Stimulated activated naive B cell treated with anti-CD40 and anti-IgM and Interleukin-4, amounts not matched to agents 10 μg/mL and 1 μg/mL and 100 μg/mL, for 72 hours (primary cell): ENCODE measurements at regions not wholly inside any gene's neighbourhood (a gene's known extent, or its start where the extent isn't known, plus 50 kb on each side); places are given as distances from the start of the nearest gene placed in this dataset.

Source experiments
- ATAC-seq, 2 donors: fragments of 150-1000 bp; cut with Tn5 transposase; replicated peaks; 2 replicates each; pipeline ENCODE4 v1.10.0; 2021; ENCODE audit warnings: moderate library complexity in 1 of 2
- DNase-seq: peaks from one replicate; pipeline ENCODE4 v3.0.0; 2021
- H3K27ac Mint-ChIP-seq: one replicate; pipeline ENCODE4 v1.8.0; 2022; ENCODE audit warnings: mild to moderate bottlenecking, mixed read lengths
- H3K27me3 Mint-ChIP-seq, 2 donors: one replicate each; pipeline ENCODE4 v1.8.0; 2022; ENCODE audit warnings: mixed read lengths in 2 of 2
- H3K36me3 Mint-ChIP-seq, 2 donors: one replicate each; pipeline ENCODE4 v1.8.0; 2022; ENCODE audit warnings: mixed read lengths in 2 of 2, mild to moderate bottlenecking in 1 of 2
- H3K4me1 Mint-ChIP-seq, 2 donors: one replicate each; pipeline ENCODE4 v1.8.0; 2022; ENCODE audit warnings: mixed read lengths in 2 of 2, mild to moderate bottlenecking in 1 of 2
- H3K4me3 Mint-ChIP-seq, 2 donors: one replicate each; pipeline ENCODE4 v1.8.0; 2022; ENCODE audit warnings: mild to moderate bottlenecking in 2 of 2, mixed read lengths in 2 of 2, moderate library complexity in 1 of 2
- H3K9me3 Mint-ChIP-seq, 2 donors: one replicate each; pipeline ENCODE4 v1.8.0; 2022; ENCODE audit warnings: mixed read lengths in 2 of 2, mild to moderate bottlenecking in 1 of 2

GRCh38 chr2:147260241-147260640 is 584.6 kb upstream of the ACVR2A start:
- no peak for DNase-seq
- no peak for ATAC-seq
- no peaks in the 10 kb centered on the region for H3K36me3 Mint-ChIP-seq
- H3K9me3 Mint-ChIP-seq: peaks cover 8 to 9% of the 10 kb centered on the region in 2 donors
- no peak overlapping the region for H3K4me3 Mint-ChIP-seq
- no peaks in the 10 kb centered on the region for H3K27me3 Mint-ChIP-seq
- H3K27ac Mint-ChIP-seq: no peak overlapping the region
- no peaks in the 10 kb centered on the region for H3K4me1 Mint-ChIP-seq

GRCh38 chr2:147255812-147256211 is 589.0 kb upstream of the ACVR2A start:
- no peak overlapping the region for H3K27ac Mint-ChIP-seq
- no peaks in the 10 kb centered on the region for H3K4me1 Mint-ChIP-seq
- H3K36me3 Mint-ChIP-seq: no peaks in the 10 kb centered on the region
- no peak for DNase-seq
- H3K9me3 Mint-ChIP-seq: peaks cover 5 to 8% of the 10 kb centered on the region in 2 donors
- H3K27me3 Mint-ChIP-seq: no peaks in the 10 kb centered on the region
- H3K4me3 Mint-ChIP-seq: no peak overlapping the region
- no peak for ATAC-seq

- H3K36me3 Mint-ChIP-seq: no peaks in the 10 kb centered on the region
- peaks cover 5 to 8% of the 10 kb centered on the region in 2 donors for H3K9me3 Mint-ChIP-seq
- H3K4me3 Mint-ChIP-seq: no peak overlapping the region
- ATAC-seq (no peak), DNase-seq (no peak)
- H3K27me3 Mint-ChIP-seq: no peaks in the 10 kb centered on the region
- H3K27ac Mint-ChIP-seq: no peak overlapping the region
- H3K4me1 Mint-ChIP-seq: no peaks in the 10 kb centered on the region
Measured at GRCh38 chr2:147250652-147251356, 594.0 kb upstream of the ACVR2A start.

GRCh38 chr2:147247749-147248148 is 597.1 kb upstream of the ACVR2A start:
- ATAC-seq (no peak), DNase-seq (no peak)
- H3K27ac Mint-ChIP-seq: no peak overlapping the region
- no peaks in the 10 kb centered on the region for H3K4me1 Mint-ChIP-seq
- H3K27me3 Mint-ChIP-seq: no peaks in the 10 kb centered on the region
- no peak overlapping the region for H3K4me3 Mint-ChIP-seq
- H3K9me3 Mint-ChIP-seq: peaks cover 1 to 4% of the 10 kb centered on the region in 2 donors
- H3K36me3 Mint-ChIP-seq: no peaks in the 10 kb centered on the region

GRCh38 chr2:147242445-147242844 is 602.4 kb upstream of the ACVR2A start:
- Mint-ChIP-seq H3K36me3 (no peaks in the 10 kb centered on the region), H3K9me3 (no peaks in the 10 kb centered on the region), H3K27me3 (no peaks in the 10 kb centered on the region), H3K27ac (no peak overlapping the region), H3K4me3 (no peak overlapping the region), H3K4me1 (no peaks in the 10 kb centered on the region)
- DNase-seq (no peak), ATAC-seq (no peak)

GRCh38 chr2:147236601-147237000 is 608.2 kb upstream of the ACVR2A start:
- no peaks in the 10 kb centered on the region for H3K36me3 Mint-ChIP-seq
- no peak for DNase-seq
- no peak for ATAC-seq
- H3K27me3 Mint-ChIP-seq: no peaks in the 10 kb centered on the region
- H3K9me3 Mint-ChIP-seq: no peaks in the 10 kb centered on the region
- no peak overlapping the region for H3K4me3 Mint-ChIP-seq
- H3K27ac Mint-ChIP-seq: no peak overlapping the region
- H3K4me1 Mint-ChIP-seq: no peaks in the 10 kb centered on the region

GRCh38 chr2:147232225-147232669 is 612.6 kb upstream of the ACVR2A start:
- DNase-seq (no peak), ATAC-seq (no peak)
- Mint-ChIP-seq H3K36me3 (no peaks in the 10 kb centered on the region), H3K9me3 (peaks cover 0 to 7% of the 10 kb centered on the region in 2 donors), H3K4me3 (no peak overlapping the region), H3K27ac (no peak overlapping the region), H3K27me3 (no peaks in the 10 kb centered on the region), H3K4me1 (no peaks in the 10 kb centered on the region)

GRCh38 chr2:147231607-147232006 is 613.2 kb upstream of the ACVR2A start:
- no peak for ATAC-seq
- H3K36me3 Mint-ChIP-seq: no peaks in the 10 kb centered on the region
- H3K9me3 Mint-ChIP-seq: peaks cover 0 to 7% of the 10 kb centered on the region in 2 donors

GRCh38 chr2:147231081-147231480 is 613.7 kb upstream of the ACVR2A start:
- Mint-ChIP-seq H3K36me3 (no peaks in the 10 kb centered on the region), H3K4me3 (no peak overlapping the region), H3K27ac (no peak overlapping the region), H3K27me3 (no peaks in the 10 kb centered on the region), H3K4me1 (no peaks in the 10 kb centered on the region), H3K9me3 (peaks cover 0 to 7% of the 10 kb centered on the region in 2 donors)
- DNase-seq (no peak), ATAC-seq (no peak)

More at GRCh38 chr2:147231607-147232006, 613.2 kb upstream of the ACVR2A start:
- Mint-ChIP-seq H3K4me3 (no peak overlapping the region), H3K27ac (no peak overlapping the region), H3K4me1 (no peaks in the 10 kb centered on the region), H3K27me3 (no peaks in the 10 kb centered on the region)
- no peak for DNase-seq

- H3K4me3 Mint-ChIP-seq: no peak overlapping the region
- peaks cover 4 to 7% of the 10 kb centered on the region in 2 donors for H3K9me3 Mint-ChIP-seq
- H3K4me1 Mint-ChIP-seq: no peaks in the 10 kb centered on the region
- no peak for ATAC-seq
- no peak overlapping the region for H3K27ac Mint-ChIP-seq
- H3K27me3 Mint-ChIP-seq: no peaks in the 10 kb centered on the region
- no peak for DNase-seq
- H3K36me3 Mint-ChIP-seq: no peaks in the 10 kb centered on the region
Measured at GRCh38 chr2:147227313-147227712, 617.5 kb upstream of the ACVR2A start.

- peaks cover 11 to 16% of the 10 kb centered on the region in 2 donors for H3K9me3 Mint-ChIP-seq
- no peaks in the 10 kb centered on the region for H3K4me1 Mint-ChIP-seq
- no peak overlapping the region for H3K4me3 Mint-ChIP-seq
- ATAC-seq (no peak), DNase-seq (no peak)
- no peak overlapping the region for H3K27ac Mint-ChIP-seq
- H3K27me3 Mint-ChIP-seq: no peaks in the 10 kb centered on the region
- H3K36me3 Mint-ChIP-seq: no peaks in the 10 kb centered on the region
Measured at GRCh38 chr2:147224070-147224469, 620.8 kb upstream of the ACVR2A start.

GRCh38 chr2:147223553-147224060 is 621.2 kb upstream of the ACVR2A start:
- H3K27me3 Mint-ChIP-seq: no peaks in the 10 kb centered on the region
- H3K9me3 Mint-ChIP-seq: peaks cover 10 to 21% of the 10 kb centered on the region in 2 donors
- ATAC-seq: no peak

GRCh38 chr2:147223119-147223518 is 621.7 kb upstream of the ACVR2A start:
- DNase-seq: no peak
- Mint-ChIP-seq H3K36me3 (no peaks in the 10 kb centered on the region), H3K27me3 (no peaks in the 10 kb centered on the region), H3K9me3 (peaks cover 7 to 21% of the 10 kb centered on the region in 2 donors), H3K4me1 (no peaks in the 10 kb centered on the region), H3K4me3 (no peak overlapping the region), H3K27ac (no peak overlapping the region)
- ATAC-seq: no peak

More at GRCh38 chr2:147223553-147224060, 621.2 kb upstream of the ACVR2A start:
- H3K4me1 Mint-ChIP-seq: no peaks in the 10 kb centered on the region
- H3K36me3 Mint-ChIP-seq: no peaks in the 10 kb centered on the region
- DNase-seq: no peak
- H3K4me3 Mint-ChIP-seq: no peak overlapping the region
- H3K27ac Mint-ChIP-seq: no peak overlapping the region

- H3K27me3 Mint-ChIP-seq: no peaks in the 10 kb centered on the region
- DNase-seq: no peak
- no peaks in the 10 kb centered on the region for H3K4me1 Mint-ChIP-seq
- no peak for ATAC-seq
- no peak overlapping the region for H3K27ac Mint-ChIP-seq
- no peaks in the 10 kb centered on the region for H3K36me3 Mint-ChIP-seq
- peaks cover 9 to 21% of the 10 kb centered on the region in 2 donors for H3K9me3 Mint-ChIP-seq
- no peak overlapping the region for H3K4me3 Mint-ChIP-seq
Measured at GRCh38 chr2:147222506-147222905, 622.3 kb upstream of the ACVR2A start.

- ATAC-seq (no peak), DNase-seq (no peak)
- Mint-ChIP-seq H3K27ac (no peak overlapping the region), H3K9me3 (peaks cover 9 to 10% of the 10 kb centered on the region in 2 donors), H3K4me1 (no peaks in the 10 kb centered on the region), H3K27me3 (no peaks in the 10 kb centered on the region), H3K36me3 (no peaks in the 10 kb centered on the region), H3K4me3 (no peak overlapping the region)
Measured at GRCh38 chr2:147214914-147215313, 629.9 kb upstream of the ACVR2A start.
